ENCODE measurements at regions not wholly inside any gene's neighbourhood (a gene's known extent, or its start where the extent isn't known, plus 50 kb on each side); places are given as distances from the start of the nearest gene placed in this dataset.

- TF ChIP-seq TSHZ2 (CRISPR knock-in tag; IDR thresholded peaks at IDR 0.05) (no peak), PATZ1 (CRISPR knock-in tag; IDR thresholded peaks at IDR 0.05; ENCODE audit: borderline replicate concordance) (no peak), OSR1 (CRISPR knock-in tag; IDR thresholded peaks at IDR 0.05) (no peak), TOX (CRISPR knock-in tag; IDR thresholded peaks at IDR 0.05; ENCODE audit: borderline replicate concordance) (no peak)
Observed at GRCh38 chr22:48628891-48629543, 1198.7 kb downstream of the BRD1 start.

Data from SK-N-SH treated with all-trans-retinoic acid at 6 μM for 48 hours (cell line).